Neural cell (in vitro differentiated cells): ENCODE measurements at regions not wholly inside any gene's neighbourhood (a gene's known extent, or its start where the extent isn't known, plus 50 kb on each side); places are given as distances from the start of the nearest gene placed in this dataset.
"Not testable (repeated sequence)": the region's sequence is repeated elsewhere in the genome, so short reads cannot be mapped to it uniquely, and the experiment has no call there.

Experiments
- EP300 ChIP-seq: fragments of 450-650 bp; conservative IDR thresholded peaks from 2 replicates; pipeline ENCODE4 v1.6.1; 2014; ENCODE audit warnings: antibody characterized with exemption, mild to moderate bottlenecking, moderate library complexity; ENCODE audit not compliant: poor library complexity, severe bottlenecking
- EZH2 ChIP-seq: fragments of 200-600, 300-800 bp; shearing (Covaris generic), sonication (generic); IDR thresholded peaks from 2 replicates; pipeline ENCODE4 v1.6.1; 2014; ENCODE audit warnings: antibody characterized with exemption, low read length, borderline replicate concordance, mild to moderate bottlenecking; ENCODE audit not compliant: insufficient read depth, poor library complexity, severe bottlenecking
- POLR2AphosphoS5 ChIP-seq: IDR thresholded peaks from 2 replicates; pipeline ENCODE4 v1.6.1; 2012
- RAD21 ChIP-seq: fragments of 450-650 bp; conservative IDR thresholded peaks from 2 replicates; pipeline ENCODE4 v1.6.1; 2014; ENCODE audit warnings: antibody characterized with exemption, mild to moderate bottlenecking, moderate library complexity
- TAF1 ChIP-seq: IDR thresholded peaks from 2 replicates; pipeline ENCODE4 v1.6.1; 2012; ENCODE audit warnings: low read depth
- TF ChIP-seq, protein P1 (sequence below): fragments of 450-650 bp; IDR thresholded peaks from 2 replicates; pipeline ENCODE4 v1.5.1; 2014; ENCODE audit warnings: antibody characterized with exemption, mild to moderate bottlenecking, moderate library complexity; ENCODE audit not compliant: poor library complexity, severe bottlenecking

DNA sequence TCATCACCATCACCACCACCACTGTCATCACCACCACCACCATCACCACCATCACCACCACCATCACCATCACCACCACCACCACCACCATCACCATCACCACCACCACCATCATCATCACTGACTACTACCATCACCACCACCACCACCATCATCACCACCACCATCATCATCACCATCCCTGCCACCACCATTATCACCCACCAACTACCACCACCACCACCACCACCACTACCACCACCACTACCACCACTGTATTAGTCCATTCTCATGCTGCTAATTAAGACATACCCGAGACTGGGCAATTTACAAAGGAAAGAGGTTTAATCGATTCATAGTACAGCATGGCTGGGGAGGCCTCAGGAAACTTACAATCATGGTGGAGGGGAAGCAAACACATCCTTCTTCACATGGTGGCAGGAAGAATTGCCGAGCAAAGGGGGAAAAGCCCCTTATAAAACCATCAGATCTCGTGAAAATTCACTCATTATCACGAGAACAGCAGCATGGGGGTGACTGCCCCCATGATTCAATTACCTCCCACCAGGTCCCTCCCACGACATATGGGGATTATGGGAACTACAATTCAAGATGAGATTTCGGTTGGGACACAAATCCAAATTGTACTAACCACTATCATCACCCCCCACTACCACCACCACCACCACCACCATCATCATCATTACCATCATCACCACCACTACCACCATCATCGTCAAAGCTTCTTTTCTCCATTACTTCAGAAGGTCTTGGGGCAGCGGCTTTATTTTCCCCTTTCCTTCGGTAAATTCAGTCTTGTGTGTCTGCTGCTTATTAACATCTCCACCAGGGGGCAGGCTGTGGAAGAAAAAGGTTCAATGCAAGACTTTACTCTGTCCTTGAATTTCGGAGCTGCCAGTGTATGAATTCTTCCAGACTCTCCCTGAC lies 53.6 kb upstream of the SCAF4 start:
- TF ChIP-seq EZH2, POLR2AphosphoS5, EP300, TAF1: not testable (repeated sequence)
- TF ChIP-seq, protein P1, sequence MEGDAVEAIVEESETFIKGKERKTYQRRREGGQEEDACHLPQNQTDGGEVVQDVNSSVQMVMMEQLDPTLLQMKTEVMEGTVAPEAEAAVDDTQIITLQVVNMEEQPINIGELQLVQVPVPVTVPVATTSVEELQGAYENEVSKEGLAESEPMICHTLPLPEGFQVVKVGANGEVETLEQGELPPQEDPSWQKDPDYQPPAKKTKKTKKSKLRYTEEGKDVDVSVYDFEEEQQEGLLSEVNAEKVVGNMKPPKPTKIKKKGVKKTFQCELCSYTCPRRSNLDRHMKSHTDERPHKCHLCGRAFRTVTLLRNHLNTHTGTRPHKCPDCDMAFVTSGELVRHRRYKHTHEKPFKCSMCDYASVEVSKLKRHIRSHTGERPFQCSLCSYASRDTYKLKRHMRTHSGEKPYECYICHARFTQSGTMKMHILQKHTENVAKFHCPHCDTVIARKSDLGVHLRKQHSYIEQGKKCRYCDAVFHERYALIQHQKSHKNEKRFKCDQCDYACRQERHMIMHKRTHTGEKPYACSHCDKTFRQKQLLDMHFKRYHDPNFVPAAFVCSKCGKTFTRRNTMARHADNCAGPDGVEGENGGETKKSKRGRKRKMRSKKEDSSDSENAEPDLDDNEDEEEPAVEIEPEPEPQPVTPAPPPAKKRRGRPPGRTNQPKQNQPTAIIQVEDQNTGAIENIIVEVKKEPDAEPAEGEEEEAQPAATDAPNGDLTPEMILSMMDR = peak; percentile 81
- peak; percentile 81 for TF ChIP-seq RAD21
